GM12878 (cell line): ENCODE measurements at regions not wholly inside any gene's neighbourhood (a gene's known extent, or its start where the extent isn't known, plus 50 kb on each side); places are given as distances from the start of the nearest gene placed in this dataset.

Source experiments
- ATAC-seq: fragments of 200-7000 bp; cut with Tn5 transposase; 3 replicates; pipeline ENCODE4 v1.9.1; 2020; ENCODE audit warnings: mild to moderate bottlenecking, moderate library complexity
- BruUV-seq: library from RNA; stranded (reverse); fragments of 400-500 nt; replicated peaks from 2 replicates; lab custom pipeline; 2021; lab: Mats Ljungman, UMichigan
- CTCF ChIA-PET: fragments of 300-600 bp; sonication (Branson Sonifier 250); formaldehyde crosslinking; extraction: SDS; loops from one replicate; lab custom pipeline; 2021; ENCODE audit warnings: inconsistent platforms; lab: Yijun Ruan, JAX
- POLR2A ChIA-PET: fragments of 350-600 bp; formaldehyde crosslinking; extraction: SDS; loops from one replicate; lab custom pipeline; 2021; ENCODE audit warnings: inconsistent platforms; lab: Charles Lee
- RAD21 ChIA-PET: fragments of 300-600 bp; sonication (Branson Sonifier 250); formaldehyde crosslinking; loops from one replicate; lab custom pipeline; 2023; ENCODE audit warnings: antibody characterized with exemption; ENCODE audit not compliant: unreplicated experiment; lab: Charles Lee
- SMC1A ChIA-PET: fragments of 300-600 bp; sonication (Branson Sonifier 250); formaldehyde crosslinking; loops from one replicate; lab custom pipeline; 2023; ENCODE audit not compliant: unreplicated experiment, uncharacterized antibody; lab: Charles Lee
- DNase-seq: peaks from one replicate; pipeline ENCODE4 v3.0.0-alpha.2; 2011; ENCODE audit warnings: low read depth, low spot score
- FAIRE-seq: peaks from 3 replicates; lab custom pipeline; 2011; peaks lifted over from hg19 to GRCh38; lab: Jason Lieb, UNC
- H2AFZ ChIP-seq: 2 replicates; pipeline ENCODE4 v1.6.0; 2011; ENCODE audit warnings: low read depth, low read length, control low read depth; ENCODE audit not compliant: control insufficient read depth
- H3K27ac ChIP-seq: 2 replicates; pipeline ENCODE4 v1.5.1; 2011; ENCODE audit warnings: control low read depth; ENCODE audit not compliant: control insufficient read depth, insufficient read depth
- H3K27me3 ChIP-seq, 2 experiments: replicated peaks in 1 of 2; 2 replicates each; pipeline versions ENCODE4 v1.6.0 to v1.6.1; 2011; ENCODE audit warnings: low read length in 1 of 2; ENCODE audit not compliant: control insufficient read depth in 2 of 2, insufficient read depth in 2 of 2
- H3K36me3 ChIP-seq, 2 experiments: 2 replicates each; pipeline ENCODE4 v1.5.1; 2011; ENCODE audit warnings: low read length in 1 of 2; ENCODE audit not compliant: control insufficient read depth in 2 of 2, insufficient read depth in 2 of 2
- H3K4me1 ChIP-seq: 2 replicates; pipeline ENCODE4 v1.6.1; 2011; ENCODE audit warnings: mild to moderate bottlenecking, low read length, moderate library complexity, mixed read lengths; ENCODE audit not compliant: control insufficient read depth, insufficient read depth
- H3K4me2 ChIP-seq: 2 replicates; pipeline ENCODE4 v1.6.0; 2011; ENCODE audit warnings: control low read depth; ENCODE audit not compliant: control insufficient read depth, insufficient read depth
- H3K4me3 ChIP-seq: fragments of 200-600 bp; sonication (generic); 2 replicates; pipeline ENCODE4 v1.5.1; 2016
- H3K79me2 ChIP-seq: 2 replicates; pipeline ENCODE4 v1.6.0; 2011; ENCODE audit warnings: low read length; ENCODE audit not compliant: control insufficient read depth, insufficient read depth
- H3K9ac ChIP-seq: 2 replicates; pipeline ENCODE4 v1.8.0; 2011; ENCODE audit warnings: low read length, control low read depth, mixed read lengths; ENCODE audit not compliant: control insufficient read depth, insufficient read depth
- H3K9me3 ChIP-seq: replicated peaks from 3 replicates; pipeline ENCODE4 v1.5.1; 2011; ENCODE audit warnings: mild to moderate bottlenecking, low read length; ENCODE audit not compliant: control insufficient read depth, insufficient read depth
- H4K20me1 ChIP-seq: 2 replicates; pipeline ENCODE4 v1.6.0; 2011; ENCODE audit not compliant: control insufficient read depth, insufficient read depth
- ATF2 ChIP-seq: IDR thresholded peaks from 2 replicates; pipeline ENCODE4 v1.6.1; 2012; ENCODE audit warnings: low read length, inconsistent platforms
- BMI1 ChIP-seq: fragments of 450-650 bp; IDR thresholded peaks from 2 replicates; pipeline ENCODE4 v1.6.1; 2016; ENCODE audit warnings: mild to moderate bottlenecking, moderate library complexity, borderline replicate concordance
- CHD1 ChIP-seq: IDR thresholded peaks from 2 replicates; pipeline ENCODE4 v1.6.1; 2012; ENCODE audit warnings: low read depth, low read length, improper control_type of control experiment
- CHD4 ChIP-seq: fragments of 200-600 bp; sonication (generic); IDR thresholded peaks from 2 replicates; pipeline ENCODE4 v1.6.1; 2016; ENCODE audit warnings: mild to moderate bottlenecking
- HCFC1 ChIP-seq: fragments of 150-350 bp; IDR thresholded peaks from 2 replicates; pipeline ENCODE4 v1.6.1; 2014; ENCODE audit warnings: low read length
- HDGF ChIP-seq: fragments of 450-650 bp; IDR thresholded peaks from 2 replicates; pipeline ENCODE4 v1.6.1; 2016; ENCODE audit warnings: antibody characterized with exemption
- IRF3 ChIP-seq: fragments of 450-650 bp; IDR thresholded peaks from 2 replicates; pipeline ENCODE4 v1.6.1; 2014; ENCODE audit warnings: mild to moderate bottlenecking
- IRF4 ChIP-seq: IDR thresholded peaks from 2 replicates; pipeline ENCODE4 v1.6.1; 2011; ENCODE audit warnings: low read depth, low read length
- KAT2A ChIP-seq: conservative IDR thresholded peaks from 2 replicates; pipeline ENCODE4 v1.6.1; 2011; ENCODE audit warnings: low read depth, low read length; ENCODE audit not compliant: control insufficient read depth
- NR2C2 ChIP-seq: IDR thresholded peaks from 2 replicates; pipeline ENCODE4 v1.6.1; 2011; ENCODE audit warnings: borderline replicate concordance, low read depth; ENCODE audit not compliant: control insufficient read depth, insufficient read length
- PAX5 ChIP-seq: IDR thresholded peaks from 2 replicates; pipeline ENCODE4 v1.6.1; 2011; ENCODE audit warnings: low read depth, low read length, borderline replicate concordance
- POLR2AphosphoS2 ChIP-seq: IDR thresholded peaks from 2 replicates; pipeline ENCODE4 v1.6.1; 2011; ENCODE audit warnings: low read depth, mild to moderate bottlenecking, low read length, improper control_type of control experiment, moderate library complexity
- SMAD5 ChIP-seq: IDR thresholded peaks from 2 replicates; pipeline ENCODE4 v1.6.1; 2016; ENCODE audit warnings: antibody characterized with exemption, low read depth
- SPI1 ChIP-seq: IDR thresholded peaks from 2 replicates; pipeline ENCODE4 v1.6.1; 2011; ENCODE audit warnings: low read depth, mild to moderate bottlenecking, low read length, moderate library complexity, borderline replicate concordance; ENCODE audit not compliant: insufficient read depth
- STAT3 ChIP-seq: IDR thresholded peaks from 2 replicates; pipeline ENCODE4 v1.6.1; 2011; ENCODE audit warnings: low read depth, low read length, improper control_type of control experiment
- SUZ12 ChIP-seq: fragments of 200-600 bp; sonication (generic); IDR thresholded peaks from one replicate; pipeline ENCODE4 v1.6.1; 2018; ENCODE audit warnings: antibody characterized with exemption, mild to moderate bottlenecking; ENCODE audit not compliant: unreplicated experiment
- TCF3 ChIP-seq: IDR thresholded peaks from 2 replicates; pipeline ENCODE4 v1.6.1; 2012; ENCODE audit warnings: low read depth, mild to moderate bottlenecking, low read length, borderline replicate concordance; ENCODE audit not compliant: insufficient read depth
- TCF7 ChIP-seq: IDR thresholded peaks from 2 replicates; pipeline ENCODE4 v1.6.1; 2014; ENCODE audit warnings: antibody characterized with exemption, borderline replicate concordance
- USF2 ChIP-seq: IDR thresholded peaks from 2 replicates; pipeline ENCODE4 v1.6.1; 2011; ENCODE audit warnings: low read depth, low read length, improper control_type of control experiment, borderline replicate concordance
- ZNF384 ChIP-seq: IDR thresholded peaks from 2 replicates; pipeline ENCODE4 v1.6.1; 2012; ENCODE audit warnings: low read depth, mild to moderate bottlenecking, low read length, improper control_type of control experiment, borderline replicate concordance
- WGBS: methylation state at CpG from one replicate; pipeline ENCODE4 v1.1.6; 2016; ENCODE audit warnings: low lambda C conversion rate; ENCODE audit not compliant: insufficient replicate concordance, insufficient coverage; ENCODE audit errors: missing lambda C conversion rate; 5-methylcytosine and 5-hydroxymethylcytosine counted together
- in situ Hi-C: fragments of 300-500 bp; cut with MboI; formaldehyde crosslinking; loops from 9 replicates; pipeline ENCODE4 v1.14.3; 2018; ENCODE audit warnings: mixed read lengths
- intact Hi-C: fragments of 100-400 bp; cut with micrococcal nuclease; formaldehyde crosslinking; loops from one replicate; pipeline ENCODE4 v1.14.2; 2022; ENCODE audit not compliant: unreplicated experiment

- TF ChIP-seq ATF2 = peak; percentile 90
- no peak for TF ChIP-seq SUZ12
- TF ChIP-seq SPI1 = no peak
- no peak for TF ChIP-seq HDGF
- TF ChIP-seq KAT2A = no peak
- peak; percentile 63; the same call in 1 of the 2 replicates for TF ChIP-seq IRF4
- no peak for TF ChIP-seq CHD1
- TF ChIP-seq POLR2AphosphoS2 = peak; percentile 49; the same call in 1 of the 2 replicates
- no peak for TF ChIP-seq TCF7
Measured at GRCh38 chr1:101388904-101389546, 152.2 kb downstream of the S1PR1 start (continued).

- TSS peak; percentile 81 for BruUV-seq
- ChIA-PET CTCF (interaction anchor here (1.0 to 3.9 kb wide), 12 partner anchors 10 to 151 kb away, joined by 3 to 71 read pairs (median 8); no protein-coding TSS in a partner anchor), RAD21 (interaction anchor here (0.7 to 9.0 kb wide), 14 partner anchors 8 to 142 kb away, joined by 3 to 225 read pairs (median 11); no protein-coding TSS in a partner anchor), SMC1A (interaction anchor here (0.9 to 33.8 kb wide), 16 partner anchors 10 to 101 kb away, joined by 3 to 618 read pairs (median 6); no protein-coding TSS in a partner anchor), POLR2A (interaction anchor here (1.2 to 8.5 kb wide), 8 partner anchors 10 to 80 kb away, joined by 5 to 143 read pairs (median 18); no protein-coding TSS in a partner anchor)
- Histone ChIP-seq H3K9me3 (peaks cover 25% of the 10 kb centered on the region), H2AFZ (no peak overlapping the region), H3K4me1 (peaks cover 34% of the 10 kb centered on the region), H3K36me3 (no peaks in the 10 kb centered on the region; a peak in 2 of 4 replicates), H3K27ac (peak overlapping the region; percentile 96), H3K79me2 (no peaks in the 10 kb centered on the region), H3K27me3 (no peaks in the 10 kb centered on the region), H4K20me1 (no peaks in the 10 kb centered on the region), H3K9ac (peak overlapping the region; percentile 38), H3K4me2 (no peak overlapping the region), H3K4me3 (no peak overlapping the region)
- in situ Hi-C loops (loop anchor here (25.0 kb wide), 1 partner anchor 1627 kb away; the partner anchor contains the start of gene FRRS1), intact Hi-C loops (loop anchor here (1.0 kb wide), 4 partner anchors 18 to 80 kb away; no protein-coding TSS in a partner anchor)
- WGBS = 0% methylated on average over 2 of the region's 2 CpGs
- no peak for DNase-seq
- ATAC-seq = peak; percentile 15
- FAIRE-seq = no peak
- TF ChIP-seq TCF3 = no peak
- no peak for TF ChIP-seq CHD4
- 0 out of 2 replicates have a peak, but pooled peaks have one; percentile 6 for TF ChIP-seq BMI1
- peak; percentile 0; the same call in 1 of the 2 replicates for TF ChIP-seq USF2
- TF ChIP-seq HCFC1 = no peak
- TF ChIP-seq PAX5 = no peak
- no peak for TF ChIP-seq ZNF384
- TF ChIP-seq NR2C2 = no peak
- no peak for TF ChIP-seq STAT3
- no peak for TF ChIP-seq SMAD5
- TF ChIP-seq IRF3 = no peak
Measured at GRCh38 chr1:101389547-101389929, 152.7 kb downstream of the S1PR1 start.
